Sigmoid colon (tissue), 4 donors: ENCODE measurements at regions not wholly inside any gene's neighbourhood (a gene's known extent, or its start where the extent isn't known, plus 50 kb on each side); places are given as distances from the start of the nearest gene placed in this dataset.

Experiments used
- EP300 ChIP-seq, 4 donors: sonication (generic); formaldehyde crosslinking; IDR thresholded peaks; one replicate each; pipeline ENCODE4 v1.6.1; 2017; ENCODE audit warnings: antibody characterized with exemption in 4 of 4
- POLR2A ChIP-seq, 2 donors: fragments of 450-650 bp; IDR thresholded peaks; one replicate each; pipeline ENCODE4 v1.6.1; 2016; ENCODE audit warnings: antibody characterized with exemption in 2 of 2, mild to moderate bottlenecking in 2 of 2, moderate library complexity in 2 of 2
- TF ChIP-seq, protein P1 (sequence below), 4 experiments: fragments of 450-650 bp in 3 of 4; fragments of 200-600 bp in 1 of 4; IDR thresholded peaks; one replicate each; pipeline ENCODE4 v1.5.1; 2016 to 2019; ENCODE audit warnings: antibody characterized with exemption in 4 of 4, mild to moderate bottlenecking in 3 of 4, moderate library complexity in 2 of 4

- TF ChIP-seq, protein P1, sequence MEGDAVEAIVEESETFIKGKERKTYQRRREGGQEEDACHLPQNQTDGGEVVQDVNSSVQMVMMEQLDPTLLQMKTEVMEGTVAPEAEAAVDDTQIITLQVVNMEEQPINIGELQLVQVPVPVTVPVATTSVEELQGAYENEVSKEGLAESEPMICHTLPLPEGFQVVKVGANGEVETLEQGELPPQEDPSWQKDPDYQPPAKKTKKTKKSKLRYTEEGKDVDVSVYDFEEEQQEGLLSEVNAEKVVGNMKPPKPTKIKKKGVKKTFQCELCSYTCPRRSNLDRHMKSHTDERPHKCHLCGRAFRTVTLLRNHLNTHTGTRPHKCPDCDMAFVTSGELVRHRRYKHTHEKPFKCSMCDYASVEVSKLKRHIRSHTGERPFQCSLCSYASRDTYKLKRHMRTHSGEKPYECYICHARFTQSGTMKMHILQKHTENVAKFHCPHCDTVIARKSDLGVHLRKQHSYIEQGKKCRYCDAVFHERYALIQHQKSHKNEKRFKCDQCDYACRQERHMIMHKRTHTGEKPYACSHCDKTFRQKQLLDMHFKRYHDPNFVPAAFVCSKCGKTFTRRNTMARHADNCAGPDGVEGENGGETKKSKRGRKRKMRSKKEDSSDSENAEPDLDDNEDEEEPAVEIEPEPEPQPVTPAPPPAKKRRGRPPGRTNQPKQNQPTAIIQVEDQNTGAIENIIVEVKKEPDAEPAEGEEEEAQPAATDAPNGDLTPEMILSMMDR (IDR thresholded peaks at IDR 0.05): no peak
- TF ChIP-seq POLR2A (IDR thresholded peaks at IDR 0.05) (no peak), EP300 (IDR thresholded peaks at IDR 0.05) (no peak)
Measured at GRCh38 chr9:26237256-26237655, 559.0 kb upstream of the TUSC1 start.
